ENCODE measurements at regions not wholly inside any gene's neighbourhood (a gene's known extent, or its start where the extent isn't known, plus 50 kb on each side); places are given as distances from the start of the nearest gene placed in this dataset.

DNA sequence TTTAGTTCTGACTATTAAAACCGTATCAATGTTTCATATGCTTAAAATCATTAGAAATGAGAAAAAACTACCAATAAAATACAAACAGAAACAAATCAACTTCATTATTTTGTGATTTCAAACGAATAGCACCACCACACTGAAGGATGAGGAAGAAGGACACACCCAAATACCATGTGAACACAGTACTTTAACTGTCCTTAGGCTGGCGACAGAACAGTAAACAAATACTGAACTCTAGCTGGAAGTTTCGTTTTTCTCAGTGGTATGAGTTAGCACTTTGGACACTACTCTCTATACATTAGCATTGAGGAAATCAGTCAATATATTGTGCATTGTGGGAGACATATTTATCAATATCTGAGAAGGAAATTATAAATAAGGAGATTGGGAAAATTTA is 202.4 kb upstream of the AGAP1 start:
- Histone ChIP-seq H2BK12ac (ENCODE audit: low read depth, low read length) (no peak overlapping the region), H2AK5ac (ENCODE audit: low read depth, low read length) (no peak overlapping the region), H4K20me1 (replicated peaks in 1 of 2; ENCODE audit: control insufficient read depth in 1 of 2, insufficient read depth in 2 of 2, low read length in 2 of 2) (no peaks in the 10 kb centered on the region), H3K9me3 (ENCODE audit: insufficient read depth in 2 of 2, low read depth in 1 of 2, low read length in 1 of 2) (no peaks in the 10 kb centered on the region), H4K91ac (replicated peaks; ENCODE audit: insufficient read length, low read length) (no peak overlapping the region), H3K23me2 (ENCODE audit: low read depth, low read length) (no peaks in the 10 kb centered on the region), H3K79me1 (ENCODE audit: low read depth, low read length) (no peaks in the 10 kb centered on the region), H2BK5ac (ENCODE audit: low read depth, low read length) (no peak overlapping the region), H3K4me3 (ENCODE audit: extremely low read depth in 1 of 4, insufficient read depth in 2 of 4, low read depth in 3 of 4, low read length in 4 of 4) (no peak overlapping the region), H4K5ac (ENCODE audit: insufficient read length, low read depth, low read length) (no peak overlapping the region), H3K18ac (ENCODE audit: extremely low read depth, low read length) (no peak overlapping the region), H3K36me3 (ENCODE audit: control insufficient read depth in 2 of 4, insufficient read depth in 4 of 4, low read length in 3 of 4) (no peaks in the 10 kb centered on the region), H3K23ac (ENCODE audit: insufficient read length) (no peak overlapping the region), H3K27ac (ENCODE audit: low read depth, low read length) (no peak overlapping the region), H3K79me2 (ENCODE audit: control insufficient read depth in 1 of 2, insufficient read depth in 2 of 2, low read length in 2 of 2) (no peaks in the 10 kb centered on the region), H3K27me3 (replicated peaks in 1 of 4; ENCODE audit: control insufficient read depth in 3 of 4, extremely low read depth in 1 of 4, insufficient read depth in 3 of 4, low read length in 3 of 4) (no peaks in the 10 kb centered on the region), H2AFZ (ENCODE audit: low read length) (no peak overlapping the region), H2BK15ac (ENCODE audit: low read length) (no peak overlapping the region), H3K4me1 (replicated peaks in 1 of 4; ENCODE audit: control insufficient read depth in 3 of 4, insufficient read depth in 4 of 4, low read length in 3 of 4) (no peaks in the 10 kb centered on the region), H2BK20ac (ENCODE audit: low read length) (no peak overlapping the region), H4K8ac (ENCODE audit: extremely low read depth, insufficient read depth, low read length) (no peak overlapping the region), H2BK120ac (replicated peaks; ENCODE audit: low read depth, low read length) (no peak overlapping the region), H3K4me2 (ENCODE audit: insufficient read depth in 1 of 2, low read depth in 2 of 2, low read length in 2 of 2) (no peak overlapping the region), H3K9ac (replicated peaks in 1 of 4; ENCODE audit: extremely low read depth in 1 of 4, low read depth in 3 of 4, low read length in 3 of 4) (no peak overlapping the region), H3K14ac (ENCODE audit: insufficient read length) (no peak overlapping the region), H3K4ac (replicated peaks; ENCODE audit: insufficient read length, low read depth, low read length) (no peak overlapping the region), H3K56ac (replicated peaks; ENCODE audit: insufficient read length, low read depth, low read length) (no peak overlapping the region)
- 88% methylated on average over 4 of the region's 4 CpGs; no CpG with 5 or more reads in 1 of the 2 experiments for WGBS, 2 experiments (ENCODE audit: extremely low coverage in 1 of 2, insufficient coverage in 1 of 2, insufficient read length in 1 of 2, insufficient replicate concordance in 2 of 2, low coverage in 1 of 2, low lambda C conversion rate in 2 of 2, missing lambda C conversion rate in 1 of 2)
- FAIRE-seq, result no peak
- ChIA-PET CTCF (ENCODE audit: partially characterized antibody) (interaction anchor here (0.8 kb wide), 1 partner anchor 51 kb away, joined by 3 read pairs; no protein-coding TSS in a partner anchor), POLR2A (ENCODE audit: partially characterized antibody) (no interaction called here)
- no peak for DNase-seq (ENCODE audit: low read depth in 1 of 2, low spot score in 2 of 2)
- TF ChIP-seq RXRA (IDR thresholded peaks at IDR 0.05; ENCODE audit: insufficient read depth, low read depth, low read length) (no peak), CHD2 (IDR thresholded peaks at IDR 0.05; ENCODE audit: low read length) (no peak), RFX5 (IDR thresholded peaks at IDR 0.05; ENCODE audit: borderline replicate concordance, low read depth, low read length) (no peak), BCL11A (IDR thresholded peaks at IDR 0.05; ENCODE audit: low read depth in 2 of 2, low read length in 2 of 2) (no peak), SAP30 (IDR thresholded peaks at IDR 0.05; ENCODE audit: insufficient read depth, insufficient replicate concordance, low read length) (no peak), TBP (IDR thresholded peaks at IDR 0.05; ENCODE audit: low read depth, low read length) (no peak), FOSL1 (IDR thresholded peaks at IDR 0.05; ENCODE audit: insufficient read depth, low read depth, low read length) (no peak), POU5F1 (IDR thresholded peaks at IDR 0.05; ENCODE audit: low read depth, low read length) (no peak), TEAD4 (IDR thresholded peaks at IDR 0.05; ENCODE audit: low read depth, low read length) (no peak), SP2 (IDR thresholded peaks at IDR 0.05; ENCODE audit: low read length) (no peak), PHF8 (conservative IDR thresholded peaks at IDR 0.05; ENCODE audit: low read depth, low read length) (no peak), RAD21 (IDR thresholded peaks at IDR 0.05 in 1 of 2, conservative IDR thresholded peaks at IDR 0.05 in 1 of 2; ENCODE audit: low read depth in 2 of 2, low read length in 2 of 2) (no peak)
- TF ChIP-seq, protein P1, sequence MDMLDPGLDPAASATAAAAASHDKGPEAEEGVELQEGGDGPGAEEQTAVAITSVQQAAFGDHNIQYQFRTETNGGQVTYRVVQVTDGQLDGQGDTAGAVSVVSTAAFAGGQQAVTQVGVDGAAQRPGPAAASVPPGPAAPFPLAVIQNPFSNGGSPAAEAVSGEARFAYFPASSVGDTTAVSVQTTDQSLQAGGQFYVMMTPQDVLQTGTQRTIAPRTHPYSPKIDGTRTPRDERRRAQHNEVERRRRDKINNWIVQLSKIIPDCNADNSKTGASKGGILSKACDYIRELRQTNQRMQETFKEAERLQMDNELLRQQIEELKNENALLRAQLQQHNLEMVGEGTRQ (IDR thresholded peaks at IDR 0.05; ENCODE audit: low read length), result no peak
